Activated naive CD8-positive, alpha-beta T cell treated with anti-CD3 and anti-CD28 coated beads, Interleukin-2, amount 50 U/mL, for 24 hours (primary cell): ENCODE measurements at regions not wholly inside any gene's neighbourhood (a gene's known extent, or its start where the extent isn't known, plus 50 kb on each side); places are given as distances from the start of the nearest gene placed in this dataset.

ENCODE experiments used
- ATAC-seq: fragments of 150-1000 bp; cut with Tn5 transposase; one replicate; pipeline ENCODE4 v1.10.0; 2021
- DNase-seq: peaks from one replicate; pipeline ENCODE4 v3.0.0; 2021
- H3K27ac Mint-ChIP-seq: one replicate; pipeline ENCODE4 v1.8.0; 2021; ENCODE audit warnings: mild to moderate bottlenecking, mixed read lengths
- H3K27me3 Mint-ChIP-seq: one replicate; pipeline ENCODE4 v1.8.0; 2021; ENCODE audit warnings: mixed read lengths
- H3K36me3 Mint-ChIP-seq: one replicate; pipeline ENCODE4 v1.8.0; 2021; ENCODE audit warnings: low read depth, mixed read lengths
- H3K4me1 Mint-ChIP-seq: one replicate; pipeline ENCODE4 v1.8.0; 2021; ENCODE audit warnings: mixed read lengths
- H3K4me3 Mint-ChIP-seq: one replicate; pipeline ENCODE4 v1.8.0; 2021; ENCODE audit warnings: mild to moderate bottlenecking, moderate library complexity, mixed read lengths
- H3K9me3 Mint-ChIP-seq: one replicate; pipeline ENCODE4 v1.8.0; 2021; ENCODE audit warnings: mixed read lengths

DNA sequence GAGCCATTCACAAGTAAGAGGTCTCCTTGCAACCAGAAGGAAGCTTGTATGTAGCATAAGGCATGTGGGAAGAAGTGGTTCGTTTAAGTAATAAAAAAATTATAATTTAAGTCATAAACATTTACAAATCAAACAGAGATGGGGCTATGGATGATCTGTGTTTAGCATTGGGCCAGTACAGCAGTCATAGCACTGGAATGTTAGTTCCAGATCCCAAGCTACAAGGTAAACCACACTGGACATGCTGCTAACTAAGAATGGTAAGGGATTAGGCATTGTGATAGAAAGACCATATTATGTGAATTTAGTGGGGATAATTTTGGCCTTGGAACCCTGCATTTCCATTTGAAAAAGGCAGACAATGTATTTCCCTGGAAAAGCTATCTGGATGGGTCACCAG lies 170.4 kb upstream of the KCNN2 start:
- ATAC-seq (no peak), DNase-seq (no peak)
- H3K27ac Mint-ChIP-seq = no peak overlapping the region
- no peaks in the 10 kb centered on the region for H3K36me3 Mint-ChIP-seq
- H3K4me1 Mint-ChIP-seq = no peaks in the 10 kb centered on the region
- H3K9me3 Mint-ChIP-seq = peaks cover 4% of the 10 kb centered on the region
- no peaks in the 10 kb centered on the region for H3K27me3 Mint-ChIP-seq
- H3K4me3 Mint-ChIP-seq = no peak overlapping the region

DNA sequence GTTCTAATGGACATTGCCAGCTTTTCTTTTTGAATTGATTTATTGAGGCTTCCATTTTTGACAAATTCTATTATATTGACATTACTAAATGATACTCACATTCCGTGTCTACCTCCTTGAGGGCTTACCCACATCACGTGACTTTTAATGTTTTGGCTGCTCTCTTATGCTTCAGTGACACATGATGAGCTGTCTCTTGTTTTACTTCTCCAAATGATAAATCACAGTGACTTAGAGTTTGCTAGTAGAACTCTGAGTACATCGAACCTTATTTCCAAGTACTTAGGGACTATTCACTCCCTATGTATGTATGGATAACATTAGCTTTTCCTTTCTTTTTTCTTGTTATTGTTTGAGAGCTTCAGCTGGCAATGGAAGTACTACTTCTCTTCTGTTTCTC lies 169.8 kb upstream of the KCNN2 start:
- no peak for ATAC-seq
- H3K4me1 Mint-ChIP-seq = no peaks in the 10 kb centered on the region
- peaks cover 4% of the 10 kb centered on the region for H3K9me3 Mint-ChIP-seq
- no peaks in the 10 kb centered on the region for H3K27me3 Mint-ChIP-seq
- DNase-seq = no peak
- H3K27ac Mint-ChIP-seq = no peak overlapping the region
- H3K4me3 Mint-ChIP-seq = no peak overlapping the region
- H3K36me3 Mint-ChIP-seq = no peaks in the 10 kb centered on the region

DNA sequence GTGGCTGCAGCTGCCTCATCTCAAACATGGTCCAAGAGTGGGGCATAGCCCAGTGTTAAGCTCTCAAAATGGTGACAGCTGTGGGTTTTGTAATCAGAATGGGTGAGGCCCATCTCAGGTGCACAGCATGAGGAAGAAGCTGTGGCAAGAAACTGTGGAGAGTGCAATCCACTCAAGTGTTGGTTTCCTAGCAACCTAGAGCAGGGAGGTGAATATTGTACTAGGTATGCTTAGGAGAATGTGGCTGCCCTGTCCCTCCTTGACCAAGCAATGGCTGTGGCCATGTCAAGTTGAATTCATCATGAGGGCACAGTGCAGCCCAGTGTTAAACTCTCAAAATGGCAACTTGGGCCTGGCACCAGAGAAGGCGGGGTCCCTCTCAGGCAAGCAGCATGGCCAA lies 160.5 kb upstream of the KCNN2 start:
- DNase-seq (no peak), ATAC-seq (no peak)
- H3K4me3 Mint-ChIP-seq = no peak overlapping the region
- H3K27me3 Mint-ChIP-seq = no peaks in the 10 kb centered on the region
- H3K4me1 Mint-ChIP-seq = no peaks in the 10 kb centered on the region
- H3K9me3 Mint-ChIP-seq = peaks cover 24% of the 10 kb centered on the region
- H3K36me3 Mint-ChIP-seq = no peaks in the 10 kb centered on the region
- no peak overlapping the region for H3K27ac Mint-ChIP-seq

DNA sequence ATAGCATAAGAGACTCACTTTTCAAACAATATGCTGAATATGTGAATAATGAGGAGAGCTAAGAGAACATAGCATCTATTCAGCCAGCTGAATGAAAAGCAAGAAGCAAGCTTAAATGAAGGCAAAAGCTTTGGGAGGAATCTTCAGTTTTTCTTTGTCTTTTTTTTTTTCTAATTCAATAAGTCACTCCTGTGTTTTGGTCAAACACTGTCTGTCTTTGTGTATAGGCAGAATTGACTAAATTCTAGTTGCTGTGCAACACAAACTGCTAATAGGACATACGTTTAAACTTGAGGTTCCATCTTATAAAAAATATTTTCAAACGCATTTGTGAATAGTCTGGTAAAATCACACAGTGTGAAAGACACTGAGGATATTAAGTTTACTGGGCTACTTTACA lies 156.9 kb upstream of the KCNN2 start:
- Mint-ChIP-seq H3K27ac (no peak overlapping the region), H3K4me3 (no peak overlapping the region), H3K9me3 (peaks cover 11% of the 10 kb centered on the region), H3K36me3 (no peaks in the 10 kb centered on the region), H3K4me1 (no peaks in the 10 kb centered on the region), H3K27me3 (no peaks in the 10 kb centered on the region)
- DNase-seq = no peak
- no peak for ATAC-seq

DNA sequence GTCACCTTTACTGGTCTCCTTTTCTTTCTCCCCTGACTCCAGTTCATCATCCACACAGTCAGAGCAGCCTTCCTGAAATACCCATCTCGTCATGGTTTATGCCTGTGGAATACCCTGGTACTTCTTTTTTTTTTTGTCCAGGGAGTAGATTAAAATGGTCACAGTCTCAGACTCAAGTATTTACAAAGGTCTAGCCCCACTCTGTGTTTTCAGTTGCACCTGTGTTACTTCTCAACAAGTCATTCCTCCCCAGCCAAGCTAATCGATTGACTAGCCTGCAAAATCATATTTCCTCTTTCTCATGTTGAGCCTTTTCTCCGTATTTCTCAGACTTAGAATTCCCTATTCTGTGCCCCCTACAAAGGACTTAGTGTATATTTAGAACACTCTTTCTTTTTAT lies 155.2 kb upstream of the KCNN2 start:
- ATAC-seq = no peak
- H3K27ac Mint-ChIP-seq = no peak overlapping the region
- DNase-seq = no peak
- no peaks in the 10 kb centered on the region for H3K27me3 Mint-ChIP-seq
- H3K4me1 Mint-ChIP-seq = no peaks in the 10 kb centered on the region
- no peak overlapping the region for H3K4me3 Mint-ChIP-seq
- H3K36me3 Mint-ChIP-seq = no peaks in the 10 kb centered on the region
- H3K9me3 Mint-ChIP-seq = peaks cover 4% of the 10 kb centered on the region

DNA sequence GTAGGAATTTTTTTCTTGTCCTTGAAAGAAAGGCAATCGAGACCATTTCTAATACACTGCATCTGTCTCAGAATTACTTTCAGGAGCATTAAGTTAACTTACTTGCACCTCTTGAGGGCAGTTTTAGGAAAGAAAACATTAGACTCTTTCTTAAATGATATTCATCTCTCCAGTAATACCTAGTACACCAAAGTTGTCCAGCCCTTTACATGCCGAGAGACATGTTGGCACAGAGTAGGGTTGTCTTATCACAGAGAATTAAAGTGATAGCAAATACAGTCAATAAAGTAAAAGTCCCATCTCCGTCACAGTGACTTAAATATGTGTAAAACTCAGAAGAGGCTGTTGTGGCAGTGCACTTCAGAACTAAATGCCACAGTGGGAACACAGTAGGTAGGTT lies 154.3 kb upstream of the KCNN2 start:
- H3K36me3 Mint-ChIP-seq = no peaks in the 10 kb centered on the region
- H3K9me3 Mint-ChIP-seq = peaks cover 4% of the 10 kb centered on the region
- ATAC-seq (no peak), DNase-seq (no peak)
- no peak overlapping the region for H3K27ac Mint-ChIP-seq
- no peak overlapping the region for H3K4me3 Mint-ChIP-seq
- H3K4me1 Mint-ChIP-seq = no peaks in the 10 kb centered on the region
- H3K27me3 Mint-ChIP-seq = no peaks in the 10 kb centered on the region

DNA sequence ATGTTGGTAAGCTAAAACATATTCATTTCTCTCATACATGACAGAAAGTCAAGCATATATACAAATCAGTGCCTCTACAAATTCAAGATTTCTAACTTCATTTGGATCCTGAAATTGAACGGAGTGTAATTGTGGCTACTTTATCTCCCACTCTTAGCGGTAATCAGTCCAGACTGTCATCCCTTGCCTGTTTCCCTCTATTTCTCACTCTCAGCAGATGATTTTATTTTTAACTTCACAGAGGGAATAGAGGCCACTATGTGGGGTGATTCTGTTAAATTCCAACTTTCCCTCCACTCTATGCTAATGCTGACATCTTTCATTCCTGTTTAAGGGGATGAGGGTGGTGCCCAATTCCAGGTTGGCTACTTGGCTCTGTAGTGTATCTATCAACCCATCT lies 153.8 kb upstream of the KCNN2 start:
- no peaks in the 10 kb centered on the region for H3K27me3 Mint-ChIP-seq
- peaks cover 4% of the 10 kb centered on the region for H3K9me3 Mint-ChIP-seq
- no peaks in the 10 kb centered on the region for H3K36me3 Mint-ChIP-seq
- DNase-seq (no peak), ATAC-seq (no peak)
- H3K4me3 Mint-ChIP-seq = no peak overlapping the region
- H3K4me1 Mint-ChIP-seq = no peaks in the 10 kb centered on the region
- no peak overlapping the region for H3K27ac Mint-ChIP-seq

DNA sequence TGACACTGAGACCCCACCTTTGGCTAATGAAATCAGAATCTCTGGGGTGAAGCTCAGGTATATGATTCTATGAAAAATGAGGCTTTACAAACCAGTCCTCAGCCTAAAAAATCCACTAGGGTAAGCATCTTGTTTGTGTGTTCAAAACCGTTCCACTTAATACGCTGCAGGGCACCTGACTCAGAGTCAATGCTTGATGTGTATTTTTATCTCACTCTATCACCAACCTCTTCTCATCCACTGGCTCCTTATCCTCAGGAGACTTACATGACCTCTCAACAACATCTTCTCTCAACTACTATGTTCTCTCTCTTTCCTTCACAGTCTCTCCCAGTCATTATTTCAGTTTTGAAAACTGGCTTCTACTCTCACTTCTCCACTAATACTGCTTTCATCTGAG lies 153.3 kb upstream of the KCNN2 start:
- H3K36me3 Mint-ChIP-seq = no peaks in the 10 kb centered on the region
- no peaks in the 10 kb centered on the region for H3K27me3 Mint-ChIP-seq
- no peak for ATAC-seq
- no peak overlapping the region for H3K27ac Mint-ChIP-seq
- no peak for DNase-seq
- no peaks in the 10 kb centered on the region for H3K4me1 Mint-ChIP-seq
- H3K4me3 Mint-ChIP-seq = no peak overlapping the region
- peaks cover 4% of the 10 kb centered on the region for H3K9me3 Mint-ChIP-seq

DNA sequence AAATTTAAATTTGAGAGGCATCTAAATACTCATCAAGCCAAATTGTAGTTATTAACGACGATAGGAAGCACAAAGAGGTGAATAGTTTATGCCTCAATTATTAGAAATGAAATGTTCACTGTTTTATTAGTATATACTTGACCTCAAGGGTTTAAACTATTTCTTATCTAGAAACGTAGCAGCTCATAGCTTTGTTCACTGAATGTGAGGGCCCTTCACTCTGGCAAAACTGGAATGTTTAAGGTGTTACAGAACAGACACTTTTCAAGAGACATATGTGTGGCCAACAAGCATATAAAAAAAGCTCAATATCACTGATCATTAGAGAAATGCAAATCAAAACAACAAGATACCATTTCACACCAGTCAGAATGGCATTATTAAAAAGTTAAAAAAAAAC lies 151.2 kb upstream of the KCNN2 start:
- H3K4me3 Mint-ChIP-seq = no peak overlapping the region
- H3K4me1 Mint-ChIP-seq = no peaks in the 10 kb centered on the region
- no peaks in the 10 kb centered on the region for H3K9me3 Mint-ChIP-seq
- H3K27ac Mint-ChIP-seq = no peak overlapping the region
- H3K36me3 Mint-ChIP-seq = no peaks in the 10 kb centered on the region
- no peaks in the 10 kb centered on the region for H3K27me3 Mint-ChIP-seq
- DNase-seq (no peak), ATAC-seq (no peak)

DNA sequence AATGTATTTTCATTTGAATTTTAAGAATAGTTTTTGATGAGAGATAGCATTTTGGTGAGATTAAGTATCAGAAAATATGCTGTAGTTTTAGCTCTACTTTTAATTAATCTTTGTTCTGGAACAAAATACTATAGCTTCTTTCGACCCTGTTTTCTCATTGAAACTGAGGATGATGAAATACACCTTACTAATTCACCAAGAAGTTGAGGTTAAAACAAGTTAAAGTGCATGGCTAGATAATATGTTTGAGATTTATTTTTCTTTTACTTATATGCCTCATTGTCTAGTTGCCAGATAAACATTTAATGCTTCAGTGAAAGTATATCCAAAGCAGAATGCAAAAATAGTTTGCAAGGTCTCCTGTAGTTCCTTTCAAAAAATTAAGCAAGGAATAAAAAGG lies 140.1 kb upstream of the KCNN2 start:
- ATAC-seq (no peak), DNase-seq (no peak)
- Mint-ChIP-seq H3K4me1 (no peaks in the 10 kb centered on the region), H3K36me3 (no peaks in the 10 kb centered on the region), H3K4me3 (no peak overlapping the region), H3K9me3 (peaks cover 9% of the 10 kb centered on the region), H3K27me3 (no peaks in the 10 kb centered on the region), H3K27ac (no peak overlapping the region)

DNA sequence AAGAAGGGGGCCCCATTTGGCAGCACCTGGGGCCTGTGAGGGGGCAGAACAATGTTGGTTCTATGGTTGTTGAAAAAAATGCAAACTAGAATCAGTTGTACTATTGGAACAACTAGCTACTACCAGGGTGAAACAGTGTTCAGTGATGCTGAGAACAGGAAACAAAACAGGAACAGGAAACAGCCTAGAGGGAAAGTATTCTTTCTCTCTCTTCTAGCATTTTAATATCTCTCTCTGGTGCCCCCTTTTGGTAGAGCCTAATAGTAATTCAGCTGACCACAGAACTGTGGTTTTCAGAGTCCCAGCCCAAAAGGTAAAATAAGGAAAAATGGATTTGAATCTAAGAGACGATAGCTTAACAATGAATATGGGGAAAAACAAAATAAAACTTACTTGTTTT lies 138.0 kb upstream of the KCNN2 start:
- peaks cover 12% of the 10 kb centered on the region for H3K9me3 Mint-ChIP-seq
- H3K27ac Mint-ChIP-seq = no peak overlapping the region
- H3K4me3 Mint-ChIP-seq = no peak overlapping the region
- no peaks in the 10 kb centered on the region for H3K27me3 Mint-ChIP-seq
- ATAC-seq (no peak), DNase-seq (no peak)
- H3K4me1 Mint-ChIP-seq = no peaks in the 10 kb centered on the region
- H3K36me3 Mint-ChIP-seq = no peaks in the 10 kb centered on the region

DNA sequence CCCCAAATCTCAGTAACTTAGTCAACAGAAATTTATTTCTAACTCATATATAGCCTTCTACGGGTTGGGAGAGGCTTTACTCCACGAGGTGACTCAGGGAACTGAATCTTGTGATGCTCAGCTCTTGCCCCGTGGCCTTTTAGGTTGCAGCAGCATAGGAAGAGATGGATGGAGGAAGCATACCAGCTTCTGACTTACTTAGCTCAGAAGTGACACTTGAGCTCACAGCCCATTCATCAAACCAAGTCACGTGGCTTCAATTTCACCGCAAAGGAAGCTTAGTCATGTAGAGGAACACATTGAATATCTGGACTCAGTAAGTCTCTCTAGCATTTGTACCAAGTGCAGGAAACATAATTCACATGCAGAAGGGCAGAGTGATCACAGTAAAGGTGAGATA lies 124.1 kb upstream of the KCNN2 start:
- Mint-ChIP-seq H3K36me3 (no peaks in the 10 kb centered on the region), H3K27ac (no peak overlapping the region), H3K4me3 (no peak overlapping the region), H3K4me1 (no peaks in the 10 kb centered on the region), H3K9me3 (peaks cover 7% of the 10 kb centered on the region), H3K27me3 (no peaks in the 10 kb centered on the region)
- ATAC-seq (no peak), DNase-seq (no peak)

DNA sequence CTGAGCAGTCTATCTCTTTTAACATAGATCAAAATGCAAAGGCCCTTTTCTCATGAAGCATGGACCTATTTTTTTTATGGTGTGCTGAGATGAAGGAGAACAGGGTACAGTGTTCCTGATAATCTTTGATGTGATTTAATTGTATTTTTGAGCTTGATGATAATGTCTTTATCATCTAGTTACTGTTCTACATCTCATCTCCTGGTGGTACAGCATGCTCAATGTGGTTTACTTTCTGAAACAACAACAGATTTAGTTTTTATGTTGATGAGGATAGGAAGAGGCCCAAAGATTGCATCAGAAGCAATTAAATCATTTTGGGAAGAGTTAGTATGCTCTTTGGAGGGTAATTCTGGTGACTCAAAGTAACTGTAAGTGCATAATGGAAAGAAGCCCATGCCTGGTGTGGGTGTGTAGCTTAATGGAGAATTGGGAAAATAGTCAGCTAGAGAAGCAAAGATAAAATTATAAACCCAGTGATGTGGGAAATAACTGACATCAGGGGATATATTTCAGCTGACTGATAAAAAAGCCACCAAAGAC lies 123.0 kb upstream of the KCNN2 start:
- Mint-ChIP-seq H3K27me3 (no peaks in the 10 kb centered on the region), H3K9me3 (peaks cover 7% of the 10 kb centered on the region), H3K36me3 (no peaks in the 10 kb centered on the region), H3K27ac (no peak overlapping the region), H3K4me3 (no peak overlapping the region), H3K4me1 (no peaks in the 10 kb centered on the region)
- DNase-seq (no peak), ATAC-seq (no peak)

DNA sequence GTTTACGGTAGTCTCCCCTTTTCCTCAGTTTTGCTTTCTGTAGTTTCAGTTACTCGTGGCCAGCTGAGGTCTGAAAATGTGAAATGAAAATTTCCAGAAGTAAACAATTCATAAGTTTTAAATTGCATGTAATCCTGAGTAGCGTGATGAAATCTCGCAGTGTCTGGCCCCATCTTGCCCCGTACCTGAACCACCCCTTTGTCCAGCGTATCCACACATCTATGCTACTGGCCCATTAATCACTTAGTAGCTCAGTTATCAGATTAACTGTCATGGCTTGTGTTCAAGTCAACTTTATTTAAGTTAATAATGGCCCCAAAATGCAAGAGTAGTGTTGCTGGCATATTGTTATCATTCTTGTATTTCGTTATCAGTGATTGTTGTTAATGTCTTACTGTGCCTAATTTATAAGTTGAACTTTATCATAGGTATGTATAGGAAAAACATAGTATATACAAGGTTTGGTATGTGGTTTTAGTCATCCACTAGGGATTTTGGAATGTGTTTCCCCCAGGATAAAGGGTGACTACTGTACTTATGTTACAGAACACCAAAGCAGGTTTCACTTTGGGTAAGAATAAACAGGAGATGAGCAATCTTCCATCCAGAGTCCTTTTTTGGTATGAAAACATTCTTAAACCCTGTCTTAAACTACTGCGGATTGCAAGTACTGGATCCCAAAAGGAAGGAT lies 118.4 kb upstream of the KCNN2 start:
- no peak for DNase-seq
- ATAC-seq = no peak
- H3K4me1 Mint-ChIP-seq = no peaks in the 10 kb centered on the region
- no peak overlapping the region for H3K27ac Mint-ChIP-seq
- H3K9me3 Mint-ChIP-seq = peaks cover 7% of the 10 kb centered on the region
- no peak overlapping the region for H3K4me3 Mint-ChIP-seq
- H3K36me3 Mint-ChIP-seq = no peaks in the 10 kb centered on the region
- H3K27me3 Mint-ChIP-seq = no peaks in the 10 kb centered on the region

DNA sequence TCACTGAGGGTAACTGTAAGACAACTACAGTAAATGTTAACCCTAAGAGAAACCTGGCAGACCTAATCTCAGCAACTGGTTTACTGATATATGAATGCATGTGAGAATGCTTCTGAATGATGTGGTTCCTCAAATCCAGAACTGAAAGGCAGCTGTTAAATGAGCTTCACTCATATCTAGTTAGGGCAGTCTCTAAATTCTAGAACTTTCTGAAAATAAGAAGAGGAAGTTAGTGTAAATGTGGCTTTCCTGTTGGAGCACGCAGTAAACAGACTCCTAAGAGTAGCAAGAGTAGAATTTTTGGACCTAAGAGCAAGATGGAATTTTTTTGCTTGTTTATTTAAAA lies 117.9 kb upstream of the KCNN2 start:
- DNase-seq (no peak), ATAC-seq (no peak)
- no peak overlapping the region for H3K27ac Mint-ChIP-seq

DNA sequence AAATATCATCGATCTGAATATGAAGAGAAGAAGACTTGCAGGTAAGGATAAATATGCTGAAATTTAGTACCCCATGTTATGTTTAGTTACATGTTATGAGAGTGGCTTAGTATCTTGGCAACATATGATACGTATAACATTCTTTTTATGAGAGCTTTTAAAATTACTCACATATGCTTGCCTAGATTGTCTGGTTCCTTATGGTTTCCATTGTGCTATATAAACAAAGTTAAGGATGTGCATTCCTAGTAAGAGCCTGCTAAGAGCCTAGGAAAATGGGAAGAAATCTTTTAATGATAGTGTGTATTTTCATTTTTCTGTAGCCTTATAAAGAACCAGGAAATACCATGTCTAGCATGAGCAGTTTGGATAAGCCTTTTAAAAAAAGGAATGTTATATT lies 112.0 kb upstream of the KCNN2 start:
- ATAC-seq (no peak), DNase-seq (no peak)
- Mint-ChIP-seq H3K27me3 (no peaks in the 10 kb centered on the region), H3K9me3 (no peaks in the 10 kb centered on the region), H3K4me3 (no peak overlapping the region), H3K36me3 (no peaks in the 10 kb centered on the region), H3K4me1 (no peaks in the 10 kb centered on the region), H3K27ac (no peak overlapping the region)

More for the DNA sequence above, 117.9 kb upstream of the KCNN2 start:
- no peaks in the 10 kb centered on the region for H3K4me1 Mint-ChIP-seq
- no peaks in the 10 kb centered on the region for H3K27me3 Mint-ChIP-seq
- peaks cover 4% of the 10 kb centered on the region for H3K9me3 Mint-ChIP-seq
- H3K36me3 Mint-ChIP-seq = no peaks in the 10 kb centered on the region
- no peak overlapping the region for H3K4me3 Mint-ChIP-seq
